Activated CD4-positive, alpha-beta T cell treated with anti-CD3 and anti-CD28 coated beads, Interleukin-2, amount 10 ng/mL, durations not matched to agents 24 days and 14 days (primary cell): ENCODE measurements at regions not wholly inside any gene's neighbourhood (a gene's known extent, or its start where the extent isn't known, plus 50 kb on each side); places are given as distances from the start of the nearest gene placed in this dataset.
"Not testable (repeated sequence)": the region's sequence is repeated elsewhere in the genome, so short reads cannot be mapped to it uniquely, and the experiment has no call there.

Experiments
- DNase-seq: peaks from one replicate; pipeline ENCODE4 v3.0.0; 2022
- H3K27ac Mint-ChIP-seq: one replicate; pipeline ENCODE4 v1.8.0; 2022; ENCODE audit warnings: mild to moderate bottlenecking, mixed read lengths
- H3K27me3 Mint-ChIP-seq: one replicate; pipeline ENCODE4 v1.8.0; 2022; ENCODE audit warnings: mixed read lengths
- H3K36me3 Mint-ChIP-seq: one replicate; pipeline ENCODE4 v1.8.0; 2022; ENCODE audit warnings: low read depth, mild to moderate bottlenecking, mixed read lengths
- H3K4me1 Mint-ChIP-seq: one replicate; pipeline ENCODE4 v1.8.0; 2021; ENCODE audit warnings: mixed read lengths
- H3K4me3 Mint-ChIP-seq: one replicate; pipeline ENCODE4 v1.8.0; 2022; ENCODE audit warnings: mild to moderate bottlenecking, moderate library complexity, mixed read lengths
- H3K9me3 Mint-ChIP-seq: one replicate; pipeline ENCODE4 v1.8.0; 2021; ENCODE audit warnings: mixed read lengths
- intact Hi-C: fragments of 100-400 bp; cut with micrococcal nuclease; formaldehyde crosslinking; loops from one replicate; pipeline ENCODE4 v1.15.1; 2023

DNA sequence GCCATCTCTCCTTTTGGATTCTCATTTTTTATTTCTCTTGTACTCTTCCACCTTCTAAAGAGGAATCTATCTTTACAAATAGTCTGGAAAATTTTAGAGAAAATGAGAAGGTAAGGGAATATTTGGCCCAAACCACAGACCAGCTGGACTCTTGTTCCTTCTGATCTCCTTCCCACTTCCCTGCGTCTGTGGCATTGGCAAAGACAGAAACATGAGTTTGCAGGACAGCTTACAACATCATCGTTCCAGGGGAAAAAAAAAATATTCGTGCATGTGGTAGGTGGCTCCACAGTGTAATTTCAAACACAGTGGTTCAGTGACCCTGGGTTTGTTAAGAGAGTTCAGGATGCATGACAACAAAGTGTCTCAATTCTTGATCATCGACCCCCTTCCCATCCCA lies 755.0 kb downstream of the DNAH5 start:
- Mint-ChIP-seq H3K27me3 (no peaks in the 10 kb centered on the region), H3K4me1 (no peaks in the 10 kb centered on the region), H3K9me3 (peaks cover 13% of the 10 kb centered on the region), H3K27ac (no peak overlapping the region), H3K36me3 (no peaks in the 10 kb centered on the region), H3K4me3 (no peak overlapping the region)
- intact Hi-C loops = no loop called here
- DNase-seq = no peak

DNA sequence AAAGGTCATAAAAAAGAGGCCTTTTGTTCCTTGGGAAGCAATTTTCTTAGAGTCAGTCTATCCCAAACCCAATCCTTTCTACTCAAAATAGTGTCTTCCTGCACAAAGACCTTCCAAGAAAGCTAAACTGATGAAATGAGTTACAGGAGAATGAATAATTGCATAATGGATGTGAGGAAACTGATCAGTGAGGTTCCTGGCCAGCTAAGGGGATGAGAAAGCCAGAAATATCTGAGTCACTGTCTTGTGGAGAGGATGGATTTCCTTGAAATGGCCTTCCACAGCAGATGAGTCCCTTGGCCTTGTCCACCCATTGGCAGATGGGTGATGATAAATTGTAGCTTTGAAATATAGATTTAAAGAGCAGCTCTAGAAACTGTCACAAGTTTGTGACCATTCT lies 756.1 kb downstream of the DNAH5 start:
- intact Hi-C loops = no loop called here
- no peaks in the 10 kb centered on the region for H3K4me1 Mint-ChIP-seq
- H3K27me3 Mint-ChIP-seq = no peaks in the 10 kb centered on the region
- H3K4me3 Mint-ChIP-seq = no peak overlapping the region
- no peaks in the 10 kb centered on the region for H3K36me3 Mint-ChIP-seq
- no peak overlapping the region for H3K27ac Mint-ChIP-seq
- peaks cover 9% of the 10 kb centered on the region for H3K9me3 Mint-ChIP-seq
- no peak for DNase-seq

DNA sequence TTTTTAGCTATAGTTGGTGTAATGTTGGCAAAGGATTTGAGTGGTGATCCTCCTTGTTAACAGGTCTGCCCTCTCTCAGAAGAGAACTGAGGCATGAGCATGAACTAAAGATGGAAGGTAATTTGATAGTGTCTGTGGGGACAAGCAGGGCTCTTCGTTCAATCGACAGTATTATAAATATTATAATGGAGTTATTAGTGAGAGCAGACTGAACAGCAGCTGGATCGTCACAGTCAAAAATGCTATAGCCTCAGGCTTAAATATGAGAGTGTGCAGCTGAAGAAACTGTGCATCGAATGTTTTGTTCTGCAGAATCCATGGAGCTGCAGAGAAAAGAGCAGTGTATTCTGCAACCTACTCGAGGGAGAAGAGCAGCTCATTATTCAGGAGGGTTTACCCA lies 757.3 kb downstream of the DNAH5 start:
- H3K4me1 Mint-ChIP-seq = no peaks in the 10 kb centered on the region
- intact Hi-C loops = no loop called here
- H3K9me3 Mint-ChIP-seq = peaks cover 6% of the 10 kb centered on the region
- no peaks in the 10 kb centered on the region for H3K27me3 Mint-ChIP-seq
- H3K4me3 Mint-ChIP-seq = no peak overlapping the region
- no peak for DNase-seq
- H3K27ac Mint-ChIP-seq = no peak overlapping the region
- no peaks in the 10 kb centered on the region for H3K36me3 Mint-ChIP-seq

DNA sequence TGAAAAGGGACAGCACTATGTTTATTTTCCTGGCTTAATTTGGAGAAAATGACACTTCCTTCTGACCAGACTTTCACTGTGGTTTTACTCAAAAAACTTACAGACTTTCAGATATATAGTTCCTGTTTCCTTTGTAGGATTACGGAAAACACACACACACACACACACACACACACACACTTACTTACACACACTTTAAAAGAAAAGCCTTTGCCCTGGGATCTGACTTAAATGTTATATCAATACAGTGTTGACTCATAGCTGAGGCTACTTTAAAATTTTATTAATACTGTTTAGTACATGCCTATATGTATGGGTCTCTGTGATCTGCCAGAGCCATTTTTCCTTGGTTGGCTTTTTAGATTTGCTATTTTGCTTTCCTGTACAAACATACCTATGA lies 758.3 kb downstream of the DNAH5 start:
- peaks cover 3% of the 10 kb centered on the region for H3K9me3 Mint-ChIP-seq

DNA sequence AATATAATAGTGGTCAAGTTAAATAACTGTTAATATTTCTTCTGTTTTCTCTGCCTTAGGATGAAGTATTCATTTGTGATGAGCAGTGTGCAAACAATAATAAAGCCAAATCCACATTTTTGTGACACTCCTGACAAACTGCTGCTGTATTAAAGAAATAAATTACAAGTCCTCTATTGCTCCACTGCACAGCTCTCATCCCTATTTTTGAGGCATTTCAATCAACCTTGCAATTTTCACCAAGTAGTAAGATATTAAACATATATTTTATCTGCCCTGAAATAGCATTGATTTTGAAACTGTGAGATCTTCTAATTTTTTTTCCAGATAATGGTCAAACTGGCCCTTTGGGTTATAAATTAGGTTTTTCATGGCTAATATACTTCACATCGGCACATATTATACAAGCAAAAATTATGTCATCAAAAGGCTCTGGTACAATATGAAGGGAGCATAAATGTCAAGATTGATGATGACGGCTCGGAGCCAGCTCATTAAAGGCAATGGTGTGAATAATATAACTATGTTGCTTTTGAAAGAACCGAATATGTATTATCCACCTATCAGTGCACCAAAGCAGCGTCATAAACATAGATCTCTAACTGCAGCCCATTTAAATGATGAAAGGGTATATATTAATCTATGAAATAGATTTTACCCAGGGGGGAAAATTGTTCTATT lies 764.9 kb downstream of the DNAH5 start:
- no peaks in the 10 kb centered on the region for H3K27me3 Mint-ChIP-seq
- no peak overlapping the region for H3K4me3 Mint-ChIP-seq
- intact Hi-C loops = no loop called here
- no peak overlapping the region for H3K27ac Mint-ChIP-seq
- H3K4me1 Mint-ChIP-seq = no peaks in the 10 kb centered on the region
- H3K9me3 Mint-ChIP-seq = no peaks in the 10 kb centered on the region
- H3K36me3 Mint-ChIP-seq = no peaks in the 10 kb centered on the region
- DNase-seq = no peak

More for the DNA sequence above, 758.3 kb downstream of the DNAH5 start:
- intact Hi-C loops = no loop called here
- Mint-ChIP-seq H3K27me3 (no peaks in the 10 kb centered on the region), H3K4me1 (no peaks in the 10 kb centered on the region), H3K4me3 (no peak overlapping the region), H3K36me3 (no peaks in the 10 kb centered on the region), H3K27ac (no peak overlapping the region)
- no peak for DNase-seq

DNA sequence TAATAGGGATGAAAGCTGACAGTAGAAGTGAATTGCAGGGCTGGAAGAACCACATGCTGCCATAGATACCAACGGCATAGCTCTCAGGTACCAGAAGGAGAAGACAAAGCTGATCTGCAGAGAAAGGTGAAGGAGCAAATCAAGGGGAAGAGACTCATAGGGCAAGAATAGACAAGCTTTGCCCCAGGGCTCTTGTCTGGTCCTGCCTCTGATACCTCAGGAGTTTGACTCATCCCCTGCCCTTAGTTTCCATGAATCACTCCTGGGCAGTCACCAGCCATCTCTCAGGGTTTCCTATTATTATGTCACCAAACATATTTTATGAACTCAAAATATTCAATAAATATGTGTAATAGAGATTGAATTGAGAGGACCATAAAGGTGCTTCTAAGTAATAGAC lies 800.9 kb downstream of the DNAH5 start:
- no peaks in the 10 kb centered on the region for H3K36me3 Mint-ChIP-seq
- H3K4me1 Mint-ChIP-seq = no peaks in the 10 kb centered on the region
- H3K9me3 Mint-ChIP-seq = no peaks in the 10 kb centered on the region
- H3K27me3 Mint-ChIP-seq = no peaks in the 10 kb centered on the region
- no peak overlapping the region for H3K27ac Mint-ChIP-seq
- intact Hi-C loops = no loop called here
- DNase-seq = no peak
- no peak overlapping the region for H3K4me3 Mint-ChIP-seq

DNA sequence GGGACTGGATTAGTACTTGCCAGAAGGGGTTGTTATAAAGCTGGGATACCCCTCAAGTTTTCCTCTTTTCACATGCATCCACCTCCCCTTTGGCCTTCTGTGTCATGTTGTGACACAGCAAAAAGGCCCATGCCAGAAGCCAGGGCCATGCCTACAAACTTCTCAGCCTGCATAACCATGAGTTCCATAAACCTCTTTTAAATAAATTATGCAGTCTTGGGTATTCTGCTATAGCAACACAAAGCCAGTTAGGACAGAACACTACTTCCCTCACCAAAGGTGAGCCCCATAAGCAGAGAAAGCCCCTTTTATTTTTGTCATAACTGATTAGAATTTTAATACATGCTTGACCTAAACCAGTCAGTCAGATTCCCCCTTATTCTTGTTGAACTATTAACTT lies 801.3 kb downstream of the DNAH5 start:
- Mint-ChIP-seq H3K36me3 (no peaks in the 10 kb centered on the region), H3K9me3 (no peaks in the 10 kb centered on the region), H3K27me3 (no peaks in the 10 kb centered on the region), H3K27ac (no peak overlapping the region), H3K4me3 (no peak overlapping the region), H3K4me1 (no peaks in the 10 kb centered on the region)
- DNase-seq = no peak
- intact Hi-C loops = no loop called here

DNA sequence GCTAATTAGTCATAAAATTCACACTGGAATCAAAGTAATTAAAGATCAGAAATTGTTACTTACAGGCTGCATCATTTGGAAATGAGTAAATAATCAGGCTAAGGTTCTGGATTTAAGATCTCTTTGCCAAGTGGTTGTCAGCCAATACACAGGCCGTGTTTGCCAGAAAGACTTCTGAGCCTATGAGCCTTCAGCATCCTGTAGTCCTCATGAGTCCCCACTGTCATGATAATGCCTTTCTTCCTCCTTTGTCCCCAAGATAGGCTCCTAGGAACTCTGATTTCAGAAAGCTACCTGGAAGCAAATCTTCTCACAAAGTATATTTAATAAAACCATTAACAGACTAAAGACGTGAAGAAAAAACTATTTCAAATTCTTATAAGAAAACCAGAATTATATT lies 810.5 kb downstream of the DNAH5 start:
- H3K4me1 Mint-ChIP-seq = no peaks in the 10 kb centered on the region
- H3K36me3 Mint-ChIP-seq = no peaks in the 10 kb centered on the region
- no peak overlapping the region for H3K4me3 Mint-ChIP-seq

DNA sequence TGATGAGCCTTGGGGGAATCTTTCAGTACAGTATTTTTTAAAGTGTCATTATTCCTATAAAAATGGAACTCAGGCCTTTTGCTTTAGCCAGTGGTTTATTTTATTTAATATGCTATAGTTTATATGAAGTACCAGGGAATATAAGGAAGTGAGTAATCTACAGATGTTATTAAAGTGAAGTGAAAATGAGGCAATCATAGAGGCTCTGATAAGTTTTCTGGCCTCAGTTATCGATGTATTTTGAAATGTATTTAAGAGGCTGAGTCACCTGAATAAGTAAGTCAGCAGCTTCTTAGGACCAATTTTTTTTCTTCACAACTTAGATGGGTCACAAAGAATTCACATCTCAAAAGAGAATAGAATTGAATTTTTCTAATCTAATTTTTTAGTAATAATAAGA lies 829.0 kb downstream of the DNAH5 start:
- no peaks in the 10 kb centered on the region for H3K27me3 Mint-ChIP-seq
- no peak overlapping the region for H3K27ac Mint-ChIP-seq
- peaks cover 10% of the 10 kb centered on the region for H3K9me3 Mint-ChIP-seq
- H3K36me3 Mint-ChIP-seq = no peaks in the 10 kb centered on the region
- H3K4me1 Mint-ChIP-seq = no peaks in the 10 kb centered on the region
- DNase-seq = no peak
- H3K4me3 Mint-ChIP-seq = no peak overlapping the region
- intact Hi-C loops = no loop called here

More for the DNA sequence above, 810.5 kb downstream of the DNAH5 start:
- no peak for DNase-seq
- no peaks in the 10 kb centered on the region for H3K27me3 Mint-ChIP-seq
- intact Hi-C loops = no loop called here
- H3K9me3 Mint-ChIP-seq = peaks cover 3% of the 10 kb centered on the region
- H3K27ac Mint-ChIP-seq = no peak overlapping the region

DNA sequence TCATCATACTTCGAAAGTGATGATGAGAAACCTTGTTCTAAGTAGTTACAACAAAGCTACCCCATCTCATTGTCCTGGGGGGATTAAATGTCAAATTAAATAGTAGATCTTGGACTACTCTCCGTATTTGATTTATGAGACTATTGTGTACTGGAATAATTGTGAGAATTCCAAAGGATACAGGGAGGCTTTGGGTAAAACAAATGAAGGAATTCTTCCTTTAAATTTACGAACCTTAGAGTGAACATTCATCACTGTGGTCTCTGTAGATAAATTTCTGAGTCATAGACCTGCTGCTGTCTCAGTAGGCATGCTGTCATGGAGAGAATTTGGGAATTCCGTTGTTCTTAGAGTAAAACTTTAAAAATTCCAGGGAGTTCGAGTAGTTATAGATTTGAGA lies 836.2 kb downstream of the DNAH5 start:
- H3K27ac Mint-ChIP-seq = no peak overlapping the region
- H3K36me3 Mint-ChIP-seq = no peaks in the 10 kb centered on the region
- no peak overlapping the region for H3K4me3 Mint-ChIP-seq
- intact Hi-C loops = no loop called here
- peaks cover 6% of the 10 kb centered on the region for H3K9me3 Mint-ChIP-seq
- no peak for DNase-seq
- no peaks in the 10 kb centered on the region for H3K27me3 Mint-ChIP-seq
- no peaks in the 10 kb centered on the region for H3K4me1 Mint-ChIP-seq

DNA sequence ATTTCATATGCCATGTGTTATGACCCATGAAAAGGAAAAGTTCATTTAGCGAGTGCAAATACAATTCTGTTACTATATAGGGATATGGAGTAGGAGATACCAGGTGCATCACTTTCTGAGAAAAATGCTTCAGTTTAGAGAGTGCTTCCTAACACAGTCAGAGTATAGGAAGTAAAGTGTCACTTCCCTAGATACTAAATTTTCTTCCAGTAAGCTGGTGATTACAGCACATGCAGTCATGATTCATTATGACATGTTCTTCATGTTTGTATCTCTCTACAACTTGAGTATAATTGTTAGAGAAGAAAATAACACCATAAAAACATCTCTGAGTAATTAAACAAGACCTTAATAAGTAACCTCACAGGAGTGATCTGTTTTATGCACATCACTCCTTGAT lies 837.0 kb downstream of the DNAH5 start:
- intact Hi-C loops = no loop called here
- no peak for DNase-seq
- Mint-ChIP-seq H3K4me1 (no peaks in the 10 kb centered on the region), H3K9me3 (peaks cover 6% of the 10 kb centered on the region), H3K27ac (no peak overlapping the region), H3K36me3 (no peaks in the 10 kb centered on the region), H3K27me3 (no peaks in the 10 kb centered on the region), H3K4me3 (no peak overlapping the region)

DNA sequence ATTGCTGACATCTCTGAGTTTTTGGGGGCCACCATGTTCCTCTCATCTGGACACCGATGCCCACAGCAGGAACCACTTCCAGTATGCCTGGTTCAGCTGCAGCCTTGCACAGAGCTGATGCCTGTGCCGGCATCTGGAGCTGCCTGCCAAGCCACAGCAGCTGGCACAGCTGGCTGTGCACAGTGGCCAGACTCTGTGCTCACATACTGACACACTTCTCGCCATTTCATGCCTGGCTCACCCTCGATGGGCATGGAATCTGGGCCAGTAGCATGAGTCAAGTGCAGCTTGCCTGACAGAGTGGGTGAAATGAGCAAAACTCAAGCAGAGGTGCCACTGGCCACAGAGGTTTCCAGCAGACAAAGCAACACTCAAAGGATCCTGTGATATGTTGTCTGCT lies 863.4 kb downstream of the DNAH5 start:
- no peak overlapping the region for H3K27ac Mint-ChIP-seq
- intact Hi-C loops = no loop called here
- H3K27me3 Mint-ChIP-seq = no peaks in the 10 kb centered on the region
- H3K9me3 Mint-ChIP-seq = no peaks in the 10 kb centered on the region
- no peaks in the 10 kb centered on the region for H3K36me3 Mint-ChIP-seq
- no peak for DNase-seq
- H3K4me3 Mint-ChIP-seq = no peak overlapping the region
- no peaks in the 10 kb centered on the region for H3K4me1 Mint-ChIP-seq

DNA sequence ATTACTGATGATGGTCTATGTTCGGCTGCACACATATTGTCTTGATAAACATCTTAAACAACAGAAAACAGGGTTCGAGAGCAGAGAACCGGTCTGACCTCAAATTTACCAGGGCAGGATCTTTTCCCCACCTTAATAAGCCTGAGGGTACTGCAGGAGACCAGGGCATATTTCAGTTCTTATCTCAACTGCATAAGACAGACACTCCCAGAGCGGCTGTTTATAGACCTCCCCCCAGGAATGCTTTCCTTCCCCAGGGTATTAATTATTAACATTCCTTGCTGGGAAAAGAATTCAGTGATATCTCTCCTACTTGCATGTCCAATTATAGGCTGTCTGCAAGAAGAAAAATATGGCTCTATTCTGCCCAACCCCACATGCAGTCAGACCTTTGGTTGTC lies 871.6 kb downstream of the DNAH5 start:
- H3K36me3 Mint-ChIP-seq, H3K9me3 Mint-ChIP-seq, H3K27ac Mint-ChIP-seq, H3K27me3 Mint-ChIP-seq, H3K4me1 Mint-ChIP-seq, intact Hi-C loops, H3K4me3 Mint-ChIP-seq, DNase-seq: not testable (repeated sequence)

DNA sequence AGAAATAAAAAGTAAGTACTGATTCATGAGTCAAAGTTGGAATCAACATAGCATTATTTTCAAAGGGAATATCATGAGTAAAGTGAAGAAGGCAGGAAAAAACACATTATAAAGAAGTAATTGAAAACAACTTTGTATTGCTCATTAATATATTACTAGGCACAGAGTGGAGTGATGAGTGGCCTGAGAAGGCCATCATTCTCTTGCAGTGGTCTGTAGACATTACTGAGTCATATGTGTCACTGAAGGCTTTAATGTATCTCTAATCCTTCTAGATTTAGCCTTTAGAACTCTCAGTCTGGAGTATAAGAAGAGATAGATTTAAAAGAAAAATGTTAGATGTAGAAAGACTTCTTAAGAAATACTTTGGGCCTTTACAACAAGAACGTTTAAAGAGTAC lies 881.4 kb downstream of the DNAH5 start:
- Mint-ChIP-seq H3K4me3 (no peak overlapping the region), H3K9me3 (peaks cover 17% of the 10 kb centered on the region), H3K27ac (no peak overlapping the region), H3K4me1 (no peaks in the 10 kb centered on the region), H3K36me3 (no peaks in the 10 kb centered on the region), H3K27me3 (no peaks in the 10 kb centered on the region)
- DNase-seq = no peak
- intact Hi-C loops = no loop called here

DNA sequence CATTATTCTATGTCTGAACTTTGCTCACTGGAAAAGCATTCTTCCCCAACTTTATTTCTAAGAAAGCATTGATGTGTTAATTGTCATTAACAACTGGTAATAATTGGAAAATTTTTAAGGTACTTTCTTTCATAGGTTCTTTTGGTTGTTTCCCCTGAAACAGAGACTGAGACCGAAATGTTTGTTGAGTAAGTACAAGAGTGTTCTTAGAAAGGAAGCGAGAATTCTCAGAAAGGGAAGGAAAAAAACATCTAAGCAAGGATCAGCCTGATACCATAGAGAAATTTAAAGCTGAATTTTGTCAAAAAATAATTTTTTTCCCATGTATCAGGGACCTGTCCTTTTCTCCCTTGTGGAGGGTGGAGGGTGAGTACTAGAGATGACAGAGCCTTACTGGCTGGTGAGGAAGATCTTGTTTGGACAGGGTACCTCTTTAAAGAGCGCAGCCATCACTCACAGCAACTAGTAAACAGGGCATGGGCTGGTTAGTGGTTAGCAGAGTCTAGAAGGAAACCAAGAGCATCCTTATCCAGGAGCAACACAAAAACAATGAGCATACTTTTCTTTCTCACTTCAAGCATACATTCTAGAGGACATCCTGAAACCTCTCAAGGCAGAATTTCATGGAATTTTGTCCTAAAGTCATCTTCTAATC lies 898.5 kb downstream of the DNAH5 start:
- intact Hi-C loops = no loop called here
- H3K9me3 Mint-ChIP-seq = peaks cover 16% of the 10 kb centered on the region
- no peaks in the 10 kb centered on the region for H3K36me3 Mint-ChIP-seq
- no peak for DNase-seq
- H3K27ac Mint-ChIP-seq = no peak overlapping the region
- H3K4me3 Mint-ChIP-seq = no peak overlapping the region
- H3K4me1 Mint-ChIP-seq = no peaks in the 10 kb centered on the region
- H3K27me3 Mint-ChIP-seq = no peaks in the 10 kb centered on the region
